GM20431 (cell line): ENCODE measurements at regions not wholly inside any gene's neighbourhood (a gene's known extent, or its start where the extent isn't known, plus 50 kb on each side); places are given as distances from the start of the nearest gene placed in this dataset.

Source experiments
- in situ Hi-C: fragments of 300-500 bp; cut with MseI, MboI; formaldehyde crosslinking; loops from one replicate; pipeline ENCODE4 v1.15.0; 2020; ENCODE audit warnings: low sequenced_read_pairs; ENCODE audit not compliant: unreplicated experiment

- in situ Hi-C loops, result no loop called here
Observed at GRCh38 chr4:149923736-149924135, 108.1 kb upstream of the IQCM start.

GRCh38 chr4:149927514-149927913, 111.9 kb upstream of the IQCM start:
- in situ Hi-C loops, result no loop called here

- in situ Hi-C loops, result no loop called here
Observed at GRCh38 chr4:149928507-149928906, 112.9 kb upstream of the IQCM start.

- in situ Hi-C loops, result no loop called here
Observed at GRCh38 chr4:149931431-149931830, 115.8 kb upstream of the IQCM start.

GRCh38 chr4:149932188-149932587, 116.5 kb upstream of the IQCM start:
- in situ Hi-C loops, result no loop called here

- in situ Hi-C loops, result no loop called here
Observed at GRCh38 chr4:149933120-149933519, 117.5 kb upstream of the IQCM start.

- in situ Hi-C loops, result no loop called here
Observed at GRCh38 chr4:149933883-149934282, 118.2 kb upstream of the IQCM start.

- in situ Hi-C loops, result no loop called here
Observed at GRCh38 chr4:149949381-149949780, 128.9 kb upstream of the DCLK2 start.

GRCh38 chr4:149951152-149951900, 126.9 kb upstream of the DCLK2 start:
- in situ Hi-C loops, result no loop called here

GRCh38 chr4:149952101-149952500, 126.1 kb upstream of the DCLK2 start:
- in situ Hi-C loops, result no loop called here

GRCh38 chr4:149952716-149953115, 125.5 kb upstream of the DCLK2 start:
- in situ Hi-C loops, result no loop called here

GRCh38 chr4:149955780-149956390, 122.4 kb upstream of the DCLK2 start:
- in situ Hi-C loops, result no loop called here

- in situ Hi-C loops, result no loop called here
Observed at GRCh38 chr4:149956678-149957077, 121.6 kb upstream of the DCLK2 start.

- in situ Hi-C loops, result no loop called here
Observed at GRCh38 chr4:149961876-149962597, 116.2 kb upstream of the DCLK2 start.

- in situ Hi-C loops, result no loop called here
Observed at GRCh38 chr4:149964001-149964796, 114.0 kb upstream of the DCLK2 start.

GRCh38 chr4:149965206-149965605, 113.0 kb upstream of the DCLK2 start:
- in situ Hi-C loops, result no loop called here

- in situ Hi-C loops, result no loop called here
Observed at GRCh38 chr4:149972407-149972806, 105.8 kb upstream of the DCLK2 start.

GRCh38 chr4:149973181-149973580, 105.1 kb upstream of the DCLK2 start:
- in situ Hi-C loops, result no loop called here

GRCh38 chr4:149975172-149975571, 103.1 kb upstream of the DCLK2 start:
- in situ Hi-C loops, result no loop called here

GRCh38 chr4:149980121-149980682, 98.0 kb upstream of the DCLK2 start:
- in situ Hi-C loops, result no loop called here
